GM08714 (cell line): ENCODE measurements at regions not wholly inside any gene's neighbourhood (a gene's known extent, or its start where the extent isn't known, plus 50 kb on each side); places are given as distances from the start of the nearest gene placed in this dataset.

Experiments
- H3K4me3 ChIP-seq: fragments of 200-500 bp; sonication (Bioruptor generic); 2 replicates; pipeline ENCODE4 v1.5.1; 2014; ENCODE audit warnings: mild to moderate bottlenecking, low read length, inconsistent platforms
- ZNF274 ChIP-seq: IDR thresholded peaks from 2 replicates; pipeline ENCODE4 v1.6.1; 2012; ENCODE audit warnings: mild to moderate bottlenecking, low read depth, low read length

- peak; percentile 61 for TF ChIP-seq ZNF274
- H3K4me3 ChIP-seq, result no peak overlapping the region
These were observed 108.5 kb upstream of the ADAMTS16 start for GRCh38 chr5:5031665-5032064.

DNA sequence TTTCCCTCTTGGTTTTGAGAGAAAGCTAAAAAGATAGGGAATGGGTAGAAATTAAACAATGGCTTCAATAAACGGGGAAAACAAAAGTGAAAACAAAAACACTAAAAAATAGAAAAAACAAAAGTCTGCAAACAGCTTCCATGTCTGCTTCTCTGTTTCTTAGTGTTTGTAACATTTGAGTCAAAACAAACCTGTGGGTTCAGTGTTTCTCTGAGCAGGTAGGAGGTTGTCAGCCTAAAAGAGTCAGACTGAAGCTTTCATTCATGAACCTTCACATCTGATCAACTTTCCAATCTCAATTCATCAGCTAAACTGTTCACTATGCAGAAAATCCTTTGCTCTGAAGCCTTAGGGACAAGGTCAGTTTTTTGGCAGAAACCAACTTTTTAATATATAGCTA is 102.5 kb upstream of the ADAMTS16 start:
- H3K4me3 ChIP-seq, result no peak overlapping the region; the same call in 1 of the 2 replicates
- TF ChIP-seq ZNF274, result no peak

- no peak overlapping the region for H3K4me3 ChIP-seq
- no peak for TF ChIP-seq ZNF274
These were observed 100.2 kb upstream of the ADAMTS16 start for GRCh38 chr5:5039918-5040317.

DNA sequence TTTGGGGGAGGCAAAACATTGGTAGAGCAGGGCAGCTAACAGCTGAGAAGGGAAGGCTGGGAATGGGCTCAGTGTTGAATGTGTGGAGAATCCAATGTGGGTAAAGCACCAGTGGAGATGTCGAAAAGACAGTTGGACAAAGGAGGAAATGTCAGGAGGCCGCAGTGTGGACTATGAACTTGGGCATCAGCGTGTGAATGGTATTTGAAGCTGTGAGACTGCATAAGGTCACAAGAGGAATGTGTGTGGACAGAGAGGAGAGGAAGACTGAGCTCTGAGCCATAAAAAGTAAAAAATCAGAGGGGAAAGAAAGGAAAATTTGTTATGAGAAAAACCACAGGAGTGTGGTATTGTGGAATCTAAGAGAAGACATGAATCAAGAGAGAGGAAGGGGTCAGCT is 99.4 kb upstream of the ADAMTS16 start:
- H3K4me3 ChIP-seq, result no peak overlapping the region
- TF ChIP-seq ZNF274, result no peak

- no peak for TF ChIP-seq ZNF274
- H3K4me3 ChIP-seq, result no peak overlapping the region
These were observed 97.3 kb upstream of the ADAMTS16 start for GRCh38 chr5:5042806-5043205.

GRCh38 chr5:5043346-5043745 is 96.8 kb upstream of the ADAMTS16 start:
- no peak for TF ChIP-seq ZNF274
- no peak overlapping the region for H3K4me3 ChIP-seq

- no peak overlapping the region for H3K4me3 ChIP-seq
- no peak for TF ChIP-seq ZNF274
These were observed 95.8 kb upstream of the ADAMTS16 start for GRCh38 chr5:5044247-5044840.

DNA sequence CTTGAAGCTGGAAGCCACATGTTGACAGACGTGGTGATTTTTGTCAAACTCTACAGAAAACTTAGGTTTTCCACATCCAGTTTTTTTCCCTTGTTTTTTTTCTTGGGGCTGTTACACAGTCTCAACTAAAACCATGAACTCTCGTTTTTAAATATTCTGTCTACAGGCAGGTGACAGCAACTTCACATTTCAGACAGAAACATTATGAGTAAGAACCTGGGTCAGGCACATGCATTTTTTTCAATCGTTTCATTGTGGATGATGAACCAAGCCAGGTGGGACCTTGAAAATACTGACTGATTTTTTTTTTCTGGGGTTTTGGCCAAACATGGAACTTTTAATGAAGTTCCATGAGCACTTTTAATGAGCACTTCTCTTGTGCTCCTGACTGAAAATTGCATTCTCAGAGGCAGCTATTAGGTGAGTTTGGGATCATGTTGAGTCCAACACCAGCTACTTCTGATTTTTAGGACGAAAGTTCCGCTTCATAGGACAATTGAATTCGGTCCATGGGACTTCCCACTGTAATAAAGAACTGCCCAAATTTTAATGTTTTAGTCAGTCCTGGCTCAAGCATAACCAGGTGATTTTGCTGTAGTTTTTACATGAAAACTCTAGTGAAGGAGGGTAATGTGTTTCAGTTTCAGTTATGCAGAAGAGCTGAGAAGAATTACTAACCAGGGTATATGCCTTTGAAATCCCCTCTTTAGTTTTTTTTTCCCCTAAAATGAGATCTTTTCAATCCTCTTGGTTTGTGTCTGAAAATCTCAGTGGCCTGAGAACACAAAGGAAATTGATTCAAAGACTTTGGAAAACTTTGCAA is 93.2 kb upstream of the ADAMTS16 start:
- no peak for TF ChIP-seq ZNF274
- H3K4me3 ChIP-seq, result peak overlapping the region; percentile 26; the same call in 1 of the 2 replicates

- H3K4me3 ChIP-seq, result no peak overlapping the region
- TF ChIP-seq ZNF274, result no peak
These were observed 89.3 kb upstream of the ADAMTS16 start for GRCh38 chr5:5050801-5051200.

DNA sequence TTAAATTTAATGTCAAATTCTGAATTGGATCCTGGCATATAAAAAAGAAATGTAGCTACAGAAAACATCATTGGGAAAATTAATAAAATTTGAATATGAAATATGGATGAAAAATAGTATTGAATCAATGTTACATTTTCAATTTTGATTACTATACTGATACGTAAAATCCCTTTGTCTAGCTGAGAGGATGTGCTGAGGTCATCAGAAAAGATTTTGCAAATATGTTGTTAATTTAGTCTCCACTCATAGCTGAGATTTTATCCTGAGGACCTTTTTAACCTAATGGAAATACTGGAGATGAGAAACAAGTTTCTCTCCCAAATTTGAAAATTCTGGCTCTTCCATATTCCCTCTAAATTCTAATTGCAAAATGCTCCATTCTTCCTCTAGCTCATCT is 84.4 kb upstream of the ADAMTS16 start:
- H3K4me3 ChIP-seq, result no peak overlapping the region

DNA sequence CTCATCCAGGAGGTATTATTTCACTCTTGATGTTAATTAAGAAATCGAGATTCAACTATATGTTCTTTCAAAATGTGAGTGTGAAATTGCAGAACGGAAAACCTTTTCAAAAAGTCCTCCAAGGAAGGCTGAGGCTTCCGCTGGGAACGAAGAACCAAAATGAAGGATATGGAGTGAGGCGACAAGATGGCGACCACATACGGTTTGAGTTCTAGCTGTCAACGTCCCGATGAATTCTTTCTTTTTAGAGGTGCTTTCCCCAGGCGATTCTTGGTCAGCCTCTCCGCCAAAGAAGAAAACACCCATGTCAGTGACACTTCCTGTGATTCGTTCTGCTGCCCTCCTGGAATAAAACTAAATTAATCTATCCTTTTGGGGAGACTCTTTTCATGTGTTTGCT is 78.3 kb upstream of the ADAMTS16 start:
- no peak overlapping the region for H3K4me3 ChIP-seq
- TF ChIP-seq ZNF274, result no peak

More for the DNA sequence above, 84.4 kb upstream of the ADAMTS16 start:
- TF ChIP-seq ZNF274, result no peak

GRCh38 chr5:5062525-5063302 is 77.4 kb upstream of the ADAMTS16 start:
- TF ChIP-seq ZNF274, result no peak
- H3K4me3 ChIP-seq, result no peak overlapping the region

- no peak for TF ChIP-seq ZNF274
These were observed 76.6 kb upstream of the ADAMTS16 start for GRCh38 chr5:5063533-5063953.

DNA sequence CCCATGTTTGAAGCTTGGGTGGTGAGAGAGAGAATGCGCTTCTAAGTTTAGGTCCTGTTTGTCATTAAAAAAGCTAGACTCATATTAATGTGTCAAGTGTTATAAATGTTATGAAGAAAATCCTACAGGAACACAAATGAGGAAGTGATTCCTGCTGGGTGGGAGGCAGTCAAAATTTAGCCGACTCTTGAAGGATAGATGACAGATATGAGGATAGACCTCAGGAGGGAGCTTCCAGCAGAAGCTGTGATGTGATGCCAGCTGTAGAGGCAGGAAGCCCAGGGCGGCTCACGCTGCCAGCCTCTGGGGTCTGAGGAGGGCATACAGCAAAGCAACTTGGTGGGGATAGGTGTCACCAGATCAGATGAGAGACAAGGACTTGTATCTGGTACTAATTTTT is 74.7 kb upstream of the ADAMTS16 start:
- no peak for TF ChIP-seq ZNF274
- no peak overlapping the region for H3K4me3 ChIP-seq

More at GRCh38 chr5:5063533-5063953, 76.6 kb upstream of the ADAMTS16 start:
- H3K4me3 ChIP-seq, result no peak overlapping the region
